ENCODE measurements at regions not wholly inside any gene's neighbourhood (a gene's known extent, or its start where the extent isn't known, plus 50 kb on each side); places are given as distances from the start of the nearest gene placed in this dataset.

GRCh38 chr9:2299843-2300205 lies 284.7 kb downstream of the SMARCA2 start:
- no peak for TF ChIP-seq CTCF (IDR thresholded peaks at IDR 0.05; ENCODE audit: poor library complexity, severe bottlenecking)
- DNase-seq (ENCODE audit: low spot score) (no peak), ATAC-seq (ENCODE audit: low read depth) (no peak)
- H3K27ac ChIP-seq (ENCODE audit: poor library complexity, severe bottlenecking): no peak overlapping the region
- H3K9me3 ChIP-seq (ENCODE audit: severe bottlenecking): no peaks in the 10 kb centered on the region
- H3K27me3 ChIP-seq (ENCODE audit: insufficient read depth, poor library complexity, severe bottlenecking): no peaks in the 10 kb centered on the region
- no peaks in the 10 kb centered on the region for H3K4me1 ChIP-seq (ENCODE audit: insufficient read depth, poor library complexity, severe bottlenecking)
- no peak overlapping the region for H3K4me3 ChIP-seq (ENCODE audit: severe bottlenecking)
- H3K36me3 ChIP-seq (ENCODE audit: low read depth): no peaks in the 10 kb centered on the region

GRCh38 chr9:2300325-2300724 lies 285.2 kb downstream of the SMARCA2 start:
- Histone ChIP-seq H3K36me3 (ENCODE audit: low read depth) (no peaks in the 10 kb centered on the region), H3K27ac (ENCODE audit: poor library complexity, severe bottlenecking) (no peak overlapping the region), H3K4me3 (ENCODE audit: severe bottlenecking) (no peak overlapping the region), H3K27me3 (ENCODE audit: insufficient read depth, poor library complexity, severe bottlenecking) (no peaks in the 10 kb centered on the region), H3K9me3 (ENCODE audit: severe bottlenecking) (no peaks in the 10 kb centered on the region), H3K4me1 (ENCODE audit: insufficient read depth, poor library complexity, severe bottlenecking) (no peaks in the 10 kb centered on the region)
- DNase-seq (ENCODE audit: low spot score): no peak
- no peak for ATAC-seq (ENCODE audit: low read depth)
- no peak for TF ChIP-seq CTCF (IDR thresholded peaks at IDR 0.05; ENCODE audit: poor library complexity, severe bottlenecking)

GRCh38 chr9:2302606-2303005 lies 287.5 kb downstream of the SMARCA2 start:
- no peaks in the 10 kb centered on the region for H3K9me3 ChIP-seq (ENCODE audit: severe bottlenecking)
- H3K4me3 ChIP-seq (ENCODE audit: severe bottlenecking): no peak overlapping the region
- ATAC-seq (ENCODE audit: low read depth): no peak
- no peaks in the 10 kb centered on the region for H3K27me3 ChIP-seq (ENCODE audit: insufficient read depth, poor library complexity, severe bottlenecking)
- H3K36me3 ChIP-seq (ENCODE audit: low read depth): no peaks in the 10 kb centered on the region
- H3K27ac ChIP-seq (ENCODE audit: poor library complexity, severe bottlenecking): no peak overlapping the region
- no peaks in the 10 kb centered on the region for H3K4me1 ChIP-seq (ENCODE audit: insufficient read depth, poor library complexity, severe bottlenecking)
- DNase-seq (ENCODE audit: low spot score): no peak
- no peak for TF ChIP-seq CTCF (IDR thresholded peaks at IDR 0.05; ENCODE audit: poor library complexity, severe bottlenecking)

GRCh38 chr9:2303056-2303455 lies 287.9 kb downstream of the SMARCA2 start:
- no peak for DNase-seq (ENCODE audit: low spot score)
- Histone ChIP-seq H3K27me3 (ENCODE audit: insufficient read depth, poor library complexity, severe bottlenecking) (no peaks in the 10 kb centered on the region), H3K4me1 (ENCODE audit: insufficient read depth, poor library complexity, severe bottlenecking) (no peaks in the 10 kb centered on the region), H3K27ac (ENCODE audit: poor library complexity, severe bottlenecking) (no peak overlapping the region), H3K4me3 (ENCODE audit: severe bottlenecking) (no peak overlapping the region), H3K9me3 (ENCODE audit: severe bottlenecking) (no peaks in the 10 kb centered on the region), H3K36me3 (ENCODE audit: low read depth) (no peaks in the 10 kb centered on the region)
- no peak for TF ChIP-seq CTCF (IDR thresholded peaks at IDR 0.05; ENCODE audit: poor library complexity, severe bottlenecking)
- ATAC-seq (ENCODE audit: low read depth): no peak

GRCh38 chr9:2307480-2307879 lies 292.3 kb downstream of the SMARCA2 start:
- Histone ChIP-seq H3K9me3 (ENCODE audit: severe bottlenecking) (no peaks in the 10 kb centered on the region), H3K4me3 (ENCODE audit: severe bottlenecking) (no peak overlapping the region), H3K27ac (ENCODE audit: poor library complexity, severe bottlenecking) (no peak overlapping the region), H3K27me3 (ENCODE audit: insufficient read depth, poor library complexity, severe bottlenecking) (no peaks in the 10 kb centered on the region), H3K4me1 (ENCODE audit: insufficient read depth, poor library complexity, severe bottlenecking) (no peaks in the 10 kb centered on the region), H3K36me3 (ENCODE audit: low read depth) (no peaks in the 10 kb centered on the region)
- DNase-seq (ENCODE audit: low spot score) (no peak), ATAC-seq (ENCODE audit: low read depth) (no peak)
- no peak for TF ChIP-seq CTCF (IDR thresholded peaks at IDR 0.05; ENCODE audit: poor library complexity, severe bottlenecking)

Data from RWPE2 (cell line).